ENCODE measurements at regions not wholly inside any gene's neighbourhood (a gene's known extent, or its start where the extent isn't known, plus 50 kb on each side); places are given as distances from the start of the nearest gene placed in this dataset.

DNA sequence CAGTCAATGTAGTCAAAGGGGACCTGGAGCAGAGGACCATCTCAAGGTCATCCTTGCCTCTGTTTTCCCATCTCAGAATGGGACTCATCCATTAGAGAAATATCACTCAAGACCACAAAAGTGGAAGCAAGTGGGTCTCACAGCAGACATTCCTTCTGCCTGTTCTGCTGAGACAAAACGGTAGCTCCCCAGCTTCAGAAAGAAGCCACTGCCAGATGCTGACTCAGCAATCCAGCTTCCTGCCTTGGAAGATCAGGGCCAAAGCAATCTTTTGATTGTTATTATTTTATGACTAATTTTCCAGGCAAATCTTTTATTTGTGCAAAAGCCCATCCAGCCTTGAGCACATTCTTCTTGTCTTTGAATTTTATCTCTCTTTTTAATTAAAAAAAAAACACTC, 86.8 kb downstream of the CCT6B start:
- DNase-seq: no peak

DNA sequence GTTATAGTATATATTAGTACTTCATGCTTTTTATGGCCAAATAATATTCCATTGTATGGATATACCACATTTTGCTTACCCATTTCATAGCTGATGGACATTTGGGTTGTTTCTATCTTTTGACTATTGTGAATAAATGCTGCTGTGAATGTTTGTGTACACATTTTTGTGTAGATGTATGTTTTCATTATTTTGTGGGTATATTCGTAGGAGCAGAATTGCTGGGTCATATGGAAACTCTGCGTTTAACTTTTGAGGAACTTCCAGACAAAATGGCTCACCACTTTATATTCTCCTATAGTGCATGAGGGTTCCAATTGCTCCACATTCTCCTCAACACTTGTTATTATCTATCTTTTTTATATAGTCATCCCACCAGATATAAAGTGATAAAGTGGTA, 88.6 kb downstream of the CCT6B start:
- no peak for DNase-seq

GRCh38 chr17:34869641-34870040, 91.6 kb downstream of the CCT6B start:
- DNase-seq: no peak

GRCh38 chr17:34865716-34866115, 95.5 kb downstream of the CCT6B start:
- DNase-seq: peak; percentile 14 to 18

GRCh38 chr17:34862384-34862783, 98.9 kb downstream of the CCT6B start:
- DNase-seq: no peak

DNA sequence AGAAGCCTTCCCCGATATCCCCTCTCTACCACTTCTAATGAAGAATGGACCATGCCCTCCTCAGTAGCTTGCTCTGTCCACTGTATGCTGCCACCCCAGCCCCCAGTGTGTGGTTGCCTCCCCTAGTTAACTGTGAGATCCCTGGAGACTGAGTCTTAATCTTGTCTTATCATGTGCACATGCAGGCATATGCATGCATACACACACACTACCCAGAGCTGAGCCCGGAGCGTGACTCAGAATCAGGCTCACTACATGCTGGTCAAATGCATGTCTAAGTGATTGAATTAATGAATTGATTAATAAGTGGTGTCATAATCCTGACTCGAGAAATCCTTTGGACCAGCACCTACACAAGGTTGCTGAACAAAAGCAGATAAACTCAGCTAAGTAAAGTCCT, 99.4 kb downstream of the CCT6B start:
- no peak for DNase-seq

GRCh38 chr17:34859652-34860051, 101.6 kb downstream of the CCT6B start:
- no peak for DNase-seq

DNA sequence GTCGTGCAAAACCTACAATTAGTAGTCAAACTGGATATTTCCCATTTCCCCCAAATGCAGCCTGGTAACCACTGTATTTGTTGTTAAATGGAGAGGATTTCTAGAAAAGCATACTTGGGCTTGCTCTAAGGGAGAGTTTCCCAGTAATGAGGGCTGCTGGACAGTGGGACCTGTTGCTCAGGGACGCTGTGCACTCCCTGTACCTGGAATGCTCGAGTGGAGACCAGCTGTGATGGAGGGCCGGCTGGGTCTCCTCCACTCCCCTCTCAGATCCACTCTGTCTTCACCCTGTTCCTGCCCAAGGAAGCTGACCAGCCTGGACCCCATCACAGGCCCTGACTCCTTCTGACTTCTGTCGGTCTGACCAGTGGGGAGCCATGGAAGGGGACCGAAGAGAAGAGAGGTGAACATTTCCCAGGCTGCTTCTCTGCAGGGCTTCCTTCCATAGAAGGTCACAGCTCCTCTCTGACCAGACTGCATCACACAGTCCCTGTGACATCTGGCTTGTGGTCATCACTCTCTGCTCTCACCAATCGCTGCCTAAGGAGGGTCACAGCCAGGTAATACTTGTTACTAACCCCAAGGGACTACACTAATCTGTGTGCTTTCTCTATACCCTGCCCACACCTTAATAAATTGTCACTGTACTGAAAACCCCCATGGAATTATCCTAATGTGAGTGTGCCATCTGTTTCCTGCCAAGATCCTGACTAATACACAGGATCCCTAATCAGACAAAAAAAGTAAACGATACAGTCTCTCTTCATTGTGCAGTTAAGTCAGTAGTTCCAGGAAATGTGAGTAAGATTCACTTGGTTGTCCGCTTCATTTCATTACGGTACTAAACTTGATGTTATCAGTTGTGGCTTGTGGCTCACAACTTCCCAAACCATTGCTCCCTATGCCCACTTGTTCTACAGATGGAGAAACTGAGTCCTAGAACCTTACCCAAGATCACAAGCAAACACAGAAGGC, 102.4 kb downstream of the CCT6B start:
- DNase-seq: no peak

DNA sequence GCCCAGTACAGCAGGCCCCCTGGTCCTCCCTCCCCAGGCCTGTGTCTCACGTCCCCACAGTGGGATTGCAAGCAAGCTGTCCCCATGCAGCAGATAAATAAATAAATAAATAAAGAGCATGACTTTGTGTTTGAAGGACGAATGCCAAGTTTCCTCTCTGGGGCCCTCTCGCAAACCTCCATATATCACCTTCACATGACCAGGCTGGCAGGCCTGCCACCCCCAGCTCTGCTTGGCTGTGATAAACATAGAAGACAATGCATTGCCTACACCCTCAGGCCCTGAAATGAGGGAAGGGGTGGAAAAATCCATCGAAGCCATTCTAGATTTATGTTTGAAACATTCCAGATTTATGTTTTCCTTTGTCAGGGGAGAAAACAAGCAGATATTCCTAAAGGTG, 107.3 kb downstream of the CCT6B start:
- DNase-seq: no peak

DNA sequence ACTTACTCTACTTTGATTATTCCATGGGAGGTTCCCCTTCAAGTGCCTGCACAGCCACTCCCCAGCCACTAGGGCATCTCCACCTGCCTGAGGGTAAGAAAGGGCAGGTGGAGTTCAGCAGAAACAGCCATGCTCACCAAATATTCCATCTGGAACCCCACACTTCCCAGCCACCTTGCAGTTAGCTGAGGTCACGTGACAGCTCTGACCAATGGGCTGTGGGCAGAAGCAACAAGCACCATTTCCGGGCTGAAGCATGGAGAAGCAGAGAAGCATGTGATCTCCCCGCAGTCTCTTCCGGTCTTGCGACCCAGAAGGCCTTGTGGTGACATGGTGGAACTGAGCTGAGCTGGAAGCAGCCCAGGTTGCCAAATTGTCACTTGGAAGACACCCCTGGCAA, 108.6 kb downstream of the CCT6B start:
- DNase-seq: no peak

GRCh38 chr17:34851961-34852540, 109.2 kb downstream of the CCT6B start:
- DNase-seq: no peak

GRCh38 chr17:34850964-34851363, 110.3 kb downstream of the CCT6B start:
- no peak for DNase-seq

GRCh38 chr17:34850023-34850422, 111.2 kb downstream of the CCT6B start:
- DNase-seq: no peak

DNA sequence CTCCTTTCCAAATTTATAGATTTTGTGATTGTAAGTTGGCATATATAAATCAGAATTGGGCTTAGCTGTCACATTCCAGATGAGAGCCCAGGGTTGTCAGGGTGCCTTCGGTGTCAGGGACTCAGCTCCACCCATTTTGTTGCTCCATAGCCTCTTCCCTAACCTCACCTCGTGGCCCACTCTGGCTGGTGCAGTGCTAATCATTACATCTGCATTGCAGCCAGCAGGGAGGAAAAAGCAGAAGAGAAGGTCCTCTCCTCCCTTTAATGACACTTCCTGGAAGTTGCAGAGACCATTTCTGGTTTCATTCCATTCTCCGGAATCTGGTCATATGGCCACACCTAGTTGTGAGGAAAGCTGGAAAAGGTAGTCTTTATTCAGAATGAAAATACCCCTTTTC, 113.3 kb downstream of the CCT6B start:
- DNase-seq: peak; percentile 11 to 19

GRCh38 chr17:34845296-34845695, 116.0 kb downstream of the CCT6B start:
- no peak for DNase-seq

DNA sequence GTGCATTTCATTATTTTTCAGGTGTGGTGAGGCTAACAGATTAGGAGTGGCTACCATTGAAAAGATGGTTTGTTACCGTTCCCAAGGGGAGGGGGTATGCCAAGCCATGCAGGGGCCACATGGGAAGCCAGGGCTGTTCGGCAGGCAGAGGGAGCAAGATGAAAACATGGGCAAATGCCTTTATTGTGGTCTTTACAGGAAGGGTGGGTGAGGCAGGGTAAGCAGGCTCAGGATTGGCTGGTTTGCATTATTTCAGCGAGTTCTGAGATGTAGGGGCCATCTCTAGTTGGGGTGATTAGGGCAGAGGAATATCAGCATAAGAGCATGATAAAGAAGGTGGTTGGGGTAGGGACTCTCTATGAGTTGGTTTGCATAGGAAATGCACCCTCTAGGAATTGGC, 117.6 kb downstream of the CCT6B start:
- DNase-seq: no peak

GRCh38 chr17:34842235-34842634, 119.0 kb downstream of the CCT6B start:
- no peak for DNase-seq

- DNase-seq: no peak
These were observed 119.8 kb downstream of the CCT6B start for GRCh38 chr17:34841467-34841866.

DNA sequence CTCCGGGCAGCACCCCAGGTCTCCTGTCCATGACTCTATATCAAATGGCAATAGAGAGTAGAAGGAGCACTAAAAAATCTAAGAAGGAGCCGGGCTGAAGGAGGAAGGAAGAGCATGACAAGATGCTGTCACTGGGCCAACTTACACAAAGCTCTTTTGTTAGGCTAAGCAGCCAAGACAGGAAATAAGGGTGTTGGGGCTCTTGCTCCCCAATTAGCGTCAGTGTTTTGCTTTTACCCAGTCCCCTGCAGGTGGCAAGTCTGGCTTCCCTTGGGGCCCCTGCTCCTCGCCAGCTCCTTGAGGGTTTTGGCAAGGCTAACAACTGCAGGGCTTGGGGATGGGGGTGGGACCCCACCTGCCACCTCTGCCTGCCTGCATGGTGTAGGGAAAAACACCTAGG, 120.5 kb downstream of the CCT6B start:
- DNase-seq: peak; percentile 73 to 75

DNA sequence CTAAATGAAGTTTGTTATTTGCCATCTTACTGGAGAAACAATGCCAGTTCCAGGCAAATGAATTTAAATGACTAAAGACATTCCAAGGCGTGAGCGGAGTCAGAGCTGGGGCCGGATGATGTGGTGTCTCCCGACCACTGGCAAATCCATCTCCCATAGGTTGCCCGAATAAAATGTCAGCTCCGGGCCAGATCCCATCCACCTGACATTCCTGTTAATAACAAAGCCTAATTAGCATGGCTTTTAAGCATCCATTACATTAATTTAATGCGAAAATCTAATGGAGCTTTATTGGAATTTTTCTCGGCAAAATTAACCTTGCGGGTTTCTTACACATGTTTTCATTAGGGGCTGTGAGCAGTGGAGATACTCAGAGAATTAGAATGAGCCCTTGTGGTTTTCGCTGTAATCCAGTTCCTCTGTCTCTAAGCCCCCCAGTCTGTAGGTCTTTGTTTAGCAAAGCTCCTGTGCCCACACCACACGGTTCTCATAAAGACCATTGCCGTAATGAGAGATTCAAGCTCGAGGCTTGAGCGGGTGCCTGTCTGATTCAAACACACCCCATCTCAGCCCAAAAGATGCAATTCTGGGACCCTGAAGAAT, 123.3 kb downstream of the CCT6B start:
- DNase-seq: no peak

DNA sequence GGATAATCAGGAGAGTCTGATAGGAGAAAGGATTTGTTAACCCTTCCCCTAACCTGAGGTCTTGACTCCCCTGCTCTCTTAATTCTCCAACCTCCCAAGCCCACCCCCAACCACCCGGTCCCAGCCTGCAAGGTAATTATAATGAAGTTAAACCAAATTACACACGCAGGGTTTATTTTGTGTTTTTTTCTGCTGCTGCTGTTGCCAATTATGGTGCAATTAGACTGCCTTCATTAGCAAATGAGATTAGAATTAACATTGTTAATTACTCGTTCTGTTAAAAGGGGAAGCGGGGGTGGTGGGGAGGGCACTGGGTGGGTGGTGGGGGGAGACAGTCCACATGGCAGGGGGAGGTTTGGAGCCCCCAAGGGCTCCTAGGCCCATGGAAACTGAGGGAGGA, 128.9 kb downstream of the CCT6B start:
- DNase-seq: no peak

GRCh38 chr17:34827008-34827407, 134.3 kb downstream of the CCT6B start:
- DNase-seq: no peak

- DNase-seq: no peak
These were observed 134.9 kb downstream of the CCT6B start for GRCh38 chr17:34826332-34826731.

GRCh38 chr17:34825884-34826283, 135.4 kb downstream of the CCT6B start:
- DNase-seq: no peak

Measured in AML-193 (cell line).